NCI-H446 treated with DMSO at 0.1 percent for 48 hours (cell line): ENCODE measurements at regions not wholly inside any gene's neighbourhood (a gene's known extent, or its start where the extent isn't known, plus 50 kb on each side); places are given as distances from the start of the nearest gene placed in this dataset.

Experiments
- DNase-seq: peaks from one replicate; lab custom pipeline; 2025; lab: John Stamatoyannopoulos, UW

- no peak for DNase-seq
Measured at GRCh38 chr12:58988643-58989344, 68.5 kb upstream of the LRIG3 start.

GRCh38 chr12:58981961-58982360 is 61.7 kb upstream of the LRIG3 start:
- DNase-seq, result no peak

GRCh38 chr12:58980768-58981167 is 60.5 kb upstream of the LRIG3 start:
- no peak for DNase-seq

GRCh38 chr12:58978717-58979116 is 58.4 kb upstream of the LRIG3 start:
- no peak for DNase-seq

DNA sequence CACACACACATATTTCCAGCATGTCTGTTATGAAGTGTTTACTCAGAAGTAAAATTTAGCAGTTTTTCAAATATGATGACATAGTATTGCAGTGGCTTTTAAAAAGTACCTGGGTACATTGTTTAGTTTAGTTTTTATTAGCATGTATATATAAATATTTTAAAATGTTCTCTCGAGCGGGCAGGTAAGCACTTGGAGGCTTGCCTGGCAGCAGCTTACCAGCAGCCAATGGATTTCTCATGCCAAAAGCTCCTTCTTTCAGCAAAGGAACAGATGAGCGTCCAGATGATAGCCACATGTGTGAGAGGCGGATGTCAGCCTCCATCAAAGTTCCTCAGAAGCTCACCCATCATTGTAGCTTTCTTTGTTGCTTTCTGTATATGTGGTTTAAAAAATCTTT is 57.2 kb upstream of the LRIG3 start:
- DNase-seq, result no peak

GRCh38 chr12:58976146-58976545 is 55.8 kb upstream of the LRIG3 start:
- no peak for DNase-seq
